ENCODE measurements at regions not wholly inside any gene's neighbourhood (a gene's known extent, or its start where the extent isn't known, plus 50 kb on each side); places are given as distances from the start of the nearest gene placed in this dataset.

DNA sequence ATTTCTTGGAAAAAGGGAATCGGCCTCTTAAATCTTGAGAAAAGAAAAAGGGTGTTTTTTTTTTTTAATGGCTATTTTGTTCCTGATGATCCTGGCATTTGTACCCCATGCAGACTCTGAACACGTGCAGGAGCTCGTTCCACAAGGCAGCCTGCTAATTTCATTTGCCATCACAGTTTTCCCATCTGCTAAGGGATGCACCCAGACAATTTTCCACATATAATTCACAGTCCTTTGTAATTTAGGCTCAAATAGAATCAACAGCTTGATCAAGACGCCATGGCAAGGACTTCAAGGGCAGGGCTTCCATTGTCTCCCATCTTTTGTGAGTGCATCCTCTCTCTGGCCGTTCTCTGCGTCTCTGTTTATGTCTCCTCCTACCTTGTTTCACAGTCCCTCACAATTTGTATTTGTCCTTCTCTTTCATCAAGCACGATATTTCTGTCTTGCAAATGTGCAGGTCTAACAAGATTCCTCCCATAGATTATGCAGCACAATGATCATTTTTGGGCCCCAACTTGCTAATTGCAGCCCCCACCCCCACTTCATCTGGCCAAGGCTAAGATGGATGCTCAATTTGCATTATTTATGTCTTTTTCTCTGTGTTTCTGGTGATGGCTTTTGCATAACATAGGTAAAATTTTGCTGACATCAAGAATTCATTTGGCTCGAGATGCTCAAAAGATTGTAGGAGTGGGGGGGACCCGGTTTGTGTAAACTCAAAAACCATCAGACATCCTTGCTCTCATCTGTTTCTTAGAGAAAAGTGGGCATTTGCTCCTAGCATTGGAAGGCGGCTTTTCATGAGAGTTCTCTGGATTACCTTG is 356.0 kb upstream of the NPVF start:
- TF ChIP-seq, protein P1, sequence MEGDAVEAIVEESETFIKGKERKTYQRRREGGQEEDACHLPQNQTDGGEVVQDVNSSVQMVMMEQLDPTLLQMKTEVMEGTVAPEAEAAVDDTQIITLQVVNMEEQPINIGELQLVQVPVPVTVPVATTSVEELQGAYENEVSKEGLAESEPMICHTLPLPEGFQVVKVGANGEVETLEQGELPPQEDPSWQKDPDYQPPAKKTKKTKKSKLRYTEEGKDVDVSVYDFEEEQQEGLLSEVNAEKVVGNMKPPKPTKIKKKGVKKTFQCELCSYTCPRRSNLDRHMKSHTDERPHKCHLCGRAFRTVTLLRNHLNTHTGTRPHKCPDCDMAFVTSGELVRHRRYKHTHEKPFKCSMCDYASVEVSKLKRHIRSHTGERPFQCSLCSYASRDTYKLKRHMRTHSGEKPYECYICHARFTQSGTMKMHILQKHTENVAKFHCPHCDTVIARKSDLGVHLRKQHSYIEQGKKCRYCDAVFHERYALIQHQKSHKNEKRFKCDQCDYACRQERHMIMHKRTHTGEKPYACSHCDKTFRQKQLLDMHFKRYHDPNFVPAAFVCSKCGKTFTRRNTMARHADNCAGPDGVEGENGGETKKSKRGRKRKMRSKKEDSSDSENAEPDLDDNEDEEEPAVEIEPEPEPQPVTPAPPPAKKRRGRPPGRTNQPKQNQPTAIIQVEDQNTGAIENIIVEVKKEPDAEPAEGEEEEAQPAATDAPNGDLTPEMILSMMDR (IDR thresholded peaks at IDR 0.05; ENCODE audit: control insufficient read depth, extremely low read depth, insufficient read depth) = no peak
- no peak overlapping the region for H3K4me3 ChIP-seq (ENCODE audit: low read depth, low read length)
- DNase-seq (ENCODE audit: low read depth) = no peak

DNA sequence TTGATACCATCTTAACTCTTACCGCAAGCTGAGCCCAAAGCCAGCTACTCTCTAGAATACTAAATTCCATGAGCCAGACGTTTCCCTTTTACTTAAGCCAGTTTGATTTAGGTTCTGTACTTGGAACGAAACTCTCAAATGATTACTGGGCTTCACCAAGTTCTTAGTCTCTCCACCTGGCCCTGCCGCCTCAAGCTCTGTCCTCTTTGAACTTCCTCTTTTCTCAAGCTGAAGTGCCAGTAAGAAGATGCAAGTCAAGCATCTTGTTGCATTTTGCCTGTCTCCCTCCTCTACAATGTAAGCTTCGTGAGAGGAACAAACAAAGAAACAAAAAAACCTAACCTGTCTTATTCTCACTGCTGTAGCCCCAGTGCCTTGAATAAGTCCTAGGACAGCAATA is 358.2 kb upstream of the NPVF start:
- no peak for DNase-seq (ENCODE audit: low read depth)
- TF ChIP-seq, protein P1 (IDR thresholded peaks at IDR 0.05; ENCODE audit: control insufficient read depth, extremely low read depth, insufficient read depth) = no peak

DNA sequence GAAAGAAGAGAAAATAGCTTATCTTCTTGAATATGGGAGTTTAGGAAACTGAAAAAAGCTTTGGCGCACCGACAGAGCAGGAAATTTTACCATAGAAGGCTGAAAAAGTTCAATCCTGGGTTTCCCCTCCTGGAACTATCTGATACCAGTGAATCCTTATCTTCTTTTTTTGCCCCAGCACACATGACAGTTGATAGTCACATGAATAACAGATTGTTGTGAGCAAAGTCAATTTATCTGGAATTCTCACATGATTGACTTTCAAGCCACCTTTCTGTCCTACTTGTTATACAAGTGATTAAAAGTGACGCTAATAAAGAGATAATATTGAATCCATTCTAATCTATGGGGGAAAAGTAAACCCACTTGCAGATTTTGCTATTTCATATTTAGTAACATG is 365.8 kb upstream of the NPVF start:
- TF ChIP-seq, protein P1 (IDR thresholded peaks at IDR 0.05; ENCODE audit: control insufficient read depth, extremely low read depth, insufficient read depth) = no peak
- no peak for DNase-seq (ENCODE audit: low read depth)

More for the DNA sequence above, 358.2 kb upstream of the NPVF start:
- no peak overlapping the region for H3K4me3 ChIP-seq (ENCODE audit: low read depth, low read length)

DNA sequence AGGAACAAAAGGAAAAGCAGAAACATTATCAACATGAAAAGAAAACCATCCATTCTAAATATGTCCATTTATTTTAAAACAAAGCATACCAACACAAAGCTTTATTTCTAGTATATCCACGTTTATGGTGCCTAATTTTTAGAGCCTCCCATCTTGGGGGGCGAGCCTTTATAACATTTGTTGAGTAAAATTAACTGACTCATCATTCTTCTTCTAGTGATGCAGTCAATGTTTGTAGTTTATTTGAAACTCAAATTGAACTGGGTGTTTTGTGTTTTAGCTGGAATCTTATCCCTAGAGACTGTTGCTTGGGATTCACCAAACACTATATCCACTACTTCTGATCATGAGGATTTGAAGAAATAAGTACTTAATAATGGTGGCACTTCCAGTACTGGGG is 366.4 kb upstream of the NPVF start:
- DNase-seq (ENCODE audit: low read depth) = no peak
- TF ChIP-seq, protein P1 (IDR thresholded peaks at IDR 0.05; ENCODE audit: control insufficient read depth, extremely low read depth, insufficient read depth) = no peak
- no peak overlapping the region for H3K4me3 ChIP-seq (ENCODE audit: low read depth, low read length)

More for the DNA sequence above, 365.8 kb upstream of the NPVF start:
- H3K4me3 ChIP-seq (ENCODE audit: low read depth, low read length) = no peak overlapping the region

DNA sequence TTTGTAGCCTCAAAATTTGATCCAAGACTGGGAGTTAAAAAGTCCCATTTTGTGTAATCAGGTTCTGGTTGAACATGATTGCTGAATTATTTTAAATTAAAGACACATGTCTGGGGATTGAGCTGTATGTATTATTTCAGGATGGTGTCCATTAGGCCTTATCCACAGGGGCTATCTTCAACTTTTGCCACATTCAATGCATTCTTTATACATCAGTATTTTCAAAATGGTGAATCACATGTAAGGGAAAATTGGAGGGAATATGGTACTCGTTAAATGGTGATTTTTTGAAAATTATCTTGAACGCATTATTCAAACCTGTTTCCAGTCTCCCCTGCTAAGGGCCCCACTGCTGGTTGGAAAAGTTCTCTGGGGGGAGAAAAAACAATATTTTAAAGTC is 367.7 kb upstream of the NPVF start:
- TF ChIP-seq, protein P1 (IDR thresholded peaks at IDR 0.05; ENCODE audit: control insufficient read depth, extremely low read depth, insufficient read depth) = no peak
- no peak overlapping the region for H3K4me3 ChIP-seq (ENCODE audit: low read depth, low read length)
- DNase-seq (ENCODE audit: low read depth) = no peak

DNA sequence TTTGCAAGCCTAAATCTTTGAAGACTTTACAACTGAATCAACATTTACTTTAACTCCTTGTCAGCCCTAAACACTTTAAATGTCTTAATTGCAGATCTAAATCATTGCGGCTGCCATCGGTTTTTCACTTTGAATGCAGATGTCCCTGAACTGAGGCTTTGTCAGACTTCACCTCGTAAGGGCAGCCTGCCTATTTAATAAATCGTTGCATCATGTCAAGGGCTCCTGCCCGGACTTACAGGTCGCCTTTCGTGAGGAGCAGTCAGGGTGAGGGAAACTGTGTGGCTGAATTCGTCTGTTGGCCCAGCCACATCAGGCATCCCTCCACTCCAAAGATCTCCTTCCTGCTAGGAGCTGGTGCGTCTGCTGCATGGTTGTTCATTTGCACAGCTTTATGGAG is 368.2 kb upstream of the NPVF start:
- TF ChIP-seq, protein P1 (IDR thresholded peaks at IDR 0.05; ENCODE audit: control insufficient read depth, extremely low read depth, insufficient read depth) = no peak
- no peak overlapping the region for H3K4me3 ChIP-seq (ENCODE audit: low read depth, low read length)
- no peak for DNase-seq (ENCODE audit: low read depth)

DNA sequence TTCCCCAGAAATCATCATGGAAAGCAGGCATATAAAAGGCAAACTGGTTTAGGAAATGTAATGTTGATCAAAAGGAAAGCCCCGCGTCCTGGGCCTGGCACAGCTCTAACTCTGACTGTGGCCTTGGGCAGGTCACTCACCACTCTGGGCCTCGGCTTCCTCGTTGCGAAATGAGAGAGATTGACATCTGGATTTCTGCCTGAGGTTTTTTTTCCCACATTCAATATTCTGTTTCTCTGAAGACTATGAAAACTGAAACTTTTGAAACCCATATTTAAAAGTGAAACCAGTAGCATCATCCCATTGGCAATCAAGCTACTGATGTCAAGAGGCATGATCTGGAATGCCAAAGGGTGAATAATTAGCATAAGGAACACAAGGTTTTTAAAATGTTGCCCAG is 369.7 kb upstream of the NPVF start:
- TF ChIP-seq, protein P1 (IDR thresholded peaks at IDR 0.05; ENCODE audit: control insufficient read depth, extremely low read depth, insufficient read depth) = no peak
- H3K4me3 ChIP-seq (ENCODE audit: low read depth, low read length) = no peak overlapping the region
- DNase-seq (ENCODE audit: low read depth) = no peak

All from LNCaP clone FGC (cell line).